ENCODE measurements at regions not wholly inside any gene's neighbourhood (a gene's known extent, or its start where the extent isn't known, plus 50 kb on each side); places are given as distances from the start of the nearest gene placed in this dataset.

DNA sequence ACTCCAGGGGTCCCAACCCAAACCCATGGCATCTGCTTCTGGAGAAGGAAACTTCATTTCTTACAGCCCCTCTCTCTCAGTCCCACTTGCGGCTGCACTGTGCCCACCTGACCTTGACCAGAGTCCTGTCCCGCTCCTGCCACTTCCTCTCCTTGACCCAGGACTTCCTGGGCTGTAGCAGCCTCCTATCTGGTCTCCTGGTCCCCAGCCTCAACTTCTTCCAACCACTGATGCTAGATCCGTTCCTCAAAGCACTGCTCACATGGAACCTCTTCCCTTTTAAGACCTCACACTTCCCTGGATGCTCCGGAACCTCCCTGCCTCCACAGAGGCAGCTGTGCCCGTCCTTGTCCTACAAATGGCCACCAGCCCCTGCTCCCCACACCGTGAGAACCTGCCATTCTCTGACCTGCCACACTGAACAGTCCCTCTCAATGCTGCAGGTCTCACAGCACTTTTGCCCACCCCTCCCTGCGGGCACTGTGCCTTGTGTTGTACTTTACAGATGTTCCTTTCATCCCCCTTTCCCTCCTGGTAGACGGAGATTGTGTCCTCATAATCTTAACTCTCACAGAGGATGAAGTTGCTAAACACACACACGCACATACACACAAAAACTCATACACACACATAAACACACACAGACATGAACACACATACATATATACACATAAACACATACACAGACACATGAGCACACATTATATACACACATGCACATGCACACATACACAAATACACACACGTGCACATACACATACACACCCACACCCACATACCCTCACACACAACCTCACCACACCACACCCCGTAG is 59.6 kb upstream of the NXT1 start:
- H3K27me3 Mint-ChIP-seq (ENCODE audit: insufficient read depth): peaks cover 31% of the 10 kb centered on the region
- DNase-seq: no peak
- no peaks in the 10 kb centered on the region for H3K9me3 Mint-ChIP-seq
- TF ChIP-seq, protein P1, sequence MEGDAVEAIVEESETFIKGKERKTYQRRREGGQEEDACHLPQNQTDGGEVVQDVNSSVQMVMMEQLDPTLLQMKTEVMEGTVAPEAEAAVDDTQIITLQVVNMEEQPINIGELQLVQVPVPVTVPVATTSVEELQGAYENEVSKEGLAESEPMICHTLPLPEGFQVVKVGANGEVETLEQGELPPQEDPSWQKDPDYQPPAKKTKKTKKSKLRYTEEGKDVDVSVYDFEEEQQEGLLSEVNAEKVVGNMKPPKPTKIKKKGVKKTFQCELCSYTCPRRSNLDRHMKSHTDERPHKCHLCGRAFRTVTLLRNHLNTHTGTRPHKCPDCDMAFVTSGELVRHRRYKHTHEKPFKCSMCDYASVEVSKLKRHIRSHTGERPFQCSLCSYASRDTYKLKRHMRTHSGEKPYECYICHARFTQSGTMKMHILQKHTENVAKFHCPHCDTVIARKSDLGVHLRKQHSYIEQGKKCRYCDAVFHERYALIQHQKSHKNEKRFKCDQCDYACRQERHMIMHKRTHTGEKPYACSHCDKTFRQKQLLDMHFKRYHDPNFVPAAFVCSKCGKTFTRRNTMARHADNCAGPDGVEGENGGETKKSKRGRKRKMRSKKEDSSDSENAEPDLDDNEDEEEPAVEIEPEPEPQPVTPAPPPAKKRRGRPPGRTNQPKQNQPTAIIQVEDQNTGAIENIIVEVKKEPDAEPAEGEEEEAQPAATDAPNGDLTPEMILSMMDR (IDR thresholded peaks at IDR 0.05): no peak
- no peak overlapping the region for H3K27ac Mint-ChIP-seq
- H3K4me1 Mint-ChIP-seq (ENCODE audit: low read depth): no peaks in the 10 kb centered on the region
- no peaks in the 10 kb centered on the region for H3K36me3 Mint-ChIP-seq (ENCODE audit: low read depth)
- H3K4me3 Mint-ChIP-seq: no peak overlapping the region

DNA sequence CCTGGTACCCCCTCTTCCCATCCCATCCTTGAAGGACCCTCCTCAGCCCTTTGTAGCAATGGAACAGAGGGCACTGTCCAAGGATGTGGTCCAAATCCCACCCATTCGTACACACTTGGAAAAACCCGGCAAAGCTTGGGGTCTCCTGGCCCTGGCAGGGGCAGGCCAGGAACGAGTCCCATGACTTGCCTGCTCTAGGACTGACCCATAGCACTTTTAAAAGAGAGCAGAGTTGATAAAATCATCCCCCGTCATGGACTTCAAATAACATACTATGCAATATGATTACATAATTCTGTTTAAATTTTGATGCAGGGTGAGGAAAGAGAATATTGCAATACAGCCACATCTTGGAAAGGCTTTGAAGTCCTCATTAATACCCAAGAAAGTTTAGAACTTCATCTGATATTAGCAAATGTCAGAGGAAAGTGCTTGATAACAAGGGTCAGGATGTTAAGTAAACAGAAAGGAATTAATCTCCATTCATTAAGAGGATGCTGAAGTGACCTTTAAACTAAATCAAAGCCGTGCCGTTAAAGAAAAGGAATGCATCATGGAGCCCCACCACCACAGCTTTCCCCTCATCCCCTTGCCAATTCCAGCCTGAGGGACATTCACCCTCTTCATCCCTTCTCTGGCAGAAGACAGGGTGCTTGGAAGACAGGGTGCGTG is 60.7 kb upstream of the NXT1 start:
- Mint-ChIP-seq H3K27me3 (ENCODE audit: insufficient read depth) (peaks cover 29% of the 10 kb centered on the region), H3K36me3 (ENCODE audit: low read depth) (no peaks in the 10 kb centered on the region), H3K27ac (no peak overlapping the region), H3K4me3 (no peak overlapping the region), H3K9me3 (no peaks in the 10 kb centered on the region), H3K4me1 (ENCODE audit: low read depth) (no peaks in the 10 kb centered on the region)
- TF ChIP-seq, protein P1 (IDR thresholded peaks at IDR 0.05): no peak
- no peak for DNase-seq

DNA sequence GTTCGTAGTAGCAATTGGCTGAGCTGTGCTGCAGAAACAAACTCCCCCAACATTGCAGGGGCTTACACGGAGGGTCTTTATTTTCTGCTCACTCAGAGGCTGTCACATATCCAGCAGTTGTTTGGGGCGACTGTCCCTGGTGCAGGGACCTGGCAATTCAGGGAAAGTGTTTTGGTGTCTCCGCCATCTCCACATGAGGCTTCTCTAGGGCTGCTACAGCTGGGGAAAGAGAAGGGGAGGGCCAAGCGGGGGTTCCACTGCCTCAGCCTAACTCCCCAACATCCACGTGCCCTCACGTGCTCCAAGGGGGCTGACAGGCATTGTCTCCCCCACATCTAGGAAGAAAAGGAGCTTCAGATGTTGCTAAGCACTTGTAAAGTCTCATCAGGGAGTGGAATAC is 61.3 kb upstream of the NXT1 start:
- Mint-ChIP-seq H3K4me1 (ENCODE audit: low read depth) (no peaks in the 10 kb centered on the region), H3K4me3 (no peak overlapping the region), H3K27ac (no peak overlapping the region), H3K9me3 (no peaks in the 10 kb centered on the region), H3K27me3 (ENCODE audit: insufficient read depth) (peaks cover 25% of the 10 kb centered on the region), H3K36me3 (ENCODE audit: low read depth) (no peaks in the 10 kb centered on the region)
- TF ChIP-seq, protein P1 (IDR thresholded peaks at IDR 0.05): no peak
- DNase-seq: no peak

DNA sequence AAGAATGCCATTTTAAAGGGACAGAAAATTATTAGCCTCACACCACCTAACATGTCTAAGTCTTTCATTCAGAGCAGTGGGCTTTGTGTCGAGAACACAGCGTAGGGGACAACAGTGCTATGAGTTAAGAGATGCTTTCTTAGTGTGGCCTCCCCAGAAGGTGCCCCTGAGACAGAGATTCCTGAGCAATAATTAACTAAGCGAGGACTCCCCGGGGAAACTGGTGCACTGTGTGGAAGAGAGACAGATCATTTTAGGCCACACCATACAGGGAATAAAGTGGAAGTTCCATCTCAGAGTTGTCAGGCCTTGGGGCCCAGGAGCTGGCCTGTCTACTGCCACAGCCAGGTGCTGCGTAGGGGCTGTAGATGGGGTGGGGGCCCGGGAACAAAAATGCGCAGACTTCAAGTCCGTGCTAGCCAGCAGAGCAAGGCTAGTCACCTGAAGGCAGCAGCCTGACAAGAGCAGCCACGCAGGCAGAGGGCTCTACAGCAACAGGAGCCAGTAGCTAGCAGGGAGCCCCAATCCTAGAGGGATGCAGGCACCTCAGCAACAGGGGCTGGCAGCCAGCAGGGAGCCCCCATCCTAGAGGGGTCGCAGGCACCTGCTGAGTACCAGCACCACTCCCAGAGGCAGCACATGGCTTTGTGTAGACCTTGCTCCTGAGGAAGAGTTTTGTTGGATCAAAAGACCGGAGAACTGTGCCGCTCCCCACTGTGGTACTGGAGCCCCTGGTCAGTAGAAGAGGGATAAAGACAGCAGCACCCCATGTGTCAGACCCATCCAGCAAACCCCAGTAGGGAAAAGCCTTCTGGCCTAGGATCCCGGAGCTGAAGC is 63.0 kb upstream of the NXT1 start:
- H3K9me3 Mint-ChIP-seq: no peaks in the 10 kb centered on the region
- no peak overlapping the region for H3K4me3 Mint-ChIP-seq
- H3K4me1 Mint-ChIP-seq (ENCODE audit: low read depth): no peaks in the 10 kb centered on the region
- TF ChIP-seq, protein P1 (IDR thresholded peaks at IDR 0.05): no peak
- DNase-seq: no peak
- no peak overlapping the region for H3K27ac Mint-ChIP-seq
- peaks cover 25% of the 10 kb centered on the region for H3K27me3 Mint-ChIP-seq (ENCODE audit: insufficient read depth)
- H3K36me3 Mint-ChIP-seq (ENCODE audit: low read depth): no peaks in the 10 kb centered on the region

DNA sequence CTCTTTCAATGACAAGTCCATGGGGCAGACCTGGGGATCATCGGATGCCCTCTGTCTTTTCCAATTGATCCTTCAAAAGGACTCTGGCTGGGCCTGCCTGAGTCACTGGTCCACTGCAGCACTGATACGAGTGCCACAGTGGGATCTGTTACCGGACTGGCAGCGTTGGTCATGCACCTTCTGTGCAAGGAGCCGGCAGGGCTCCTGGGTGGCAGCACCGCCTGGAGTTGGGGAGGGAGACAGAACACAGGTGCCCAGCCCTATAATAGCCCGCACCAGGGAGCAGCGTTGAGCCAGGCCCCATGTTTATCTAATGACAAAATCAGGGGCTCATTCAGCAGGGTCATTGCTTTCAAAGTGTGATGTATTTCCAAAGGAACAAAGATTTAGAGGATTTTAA is 64.2 kb upstream of the NXT1 start:
- H3K9me3 Mint-ChIP-seq: no peaks in the 10 kb centered on the region
- no peak overlapping the region for H3K4me3 Mint-ChIP-seq
- DNase-seq: no peak
- H3K36me3 Mint-ChIP-seq (ENCODE audit: low read depth): no peaks in the 10 kb centered on the region
- peaks cover 23% of the 10 kb centered on the region for H3K27me3 Mint-ChIP-seq (ENCODE audit: insufficient read depth)
- H3K27ac Mint-ChIP-seq: no peak overlapping the region
- TF ChIP-seq, protein P1 (IDR thresholded peaks at IDR 0.05): no peak
- H3K4me1 Mint-ChIP-seq (ENCODE audit: low read depth): no peaks in the 10 kb centered on the region
